Panc1 (cell line): ENCODE measurements at regions not wholly inside any gene's neighbourhood (a gene's known extent, or its start where the extent isn't known, plus 50 kb on each side); places are given as distances from the start of the nearest gene placed in this dataset.

Experiments
- ATAC-seq: fragments of 200-7000 bp; cut with Tn5 transposase; 2 replicates; pipeline ENCODE4 v1.9.1; 2020; ENCODE audit warnings: mild to moderate bottlenecking, moderate library complexity
- BruUV-seq: library from RNA; stranded (reverse); fragments of 400-500 nt; replicated peaks from 2 replicates; lab custom pipeline; 2021; lab: Mats Ljungman, UMichigan
- CTCF ChIA-PET: fragments of 300-600 bp; sonication (Branson Sonifier 250); formaldehyde crosslinking; loops from one replicate; lab custom pipeline; 2022; ENCODE audit warnings: antibody characterized with exemption; lab: Charles Lee
- POLR2A ChIA-PET: fragments of 300-600 bp; sonication (Branson Sonifier 250); formaldehyde crosslinking; loops from one replicate; lab custom pipeline; 2022; ENCODE audit warnings: antibody characterized with exemption; lab: Charles Lee
- DNase-seq: peaks from one replicate; pipeline ENCODE4 v3.0.0-alpha.2; 2010; ENCODE audit warnings: low read depth, low spot score
- H3K27ac ChIP-seq: 2 replicates; pipeline ENCODE4 v1.5.1; 2011; ENCODE audit warnings: mild to moderate bottlenecking, low read length, inconsistent platforms
- H3K27me3 ChIP-seq: fragments of 200-500 bp; sonication (Bioruptor generic); 2 replicates; pipeline ENCODE4 v1.6.0; 2014; ENCODE audit warnings: low read length, inconsistent platforms; ENCODE audit not compliant: control insufficient read depth, insufficient read depth
- H3K36me3 ChIP-seq: fragments of 200-500 bp; sonication (Bioruptor generic); 2 replicates; pipeline ENCODE4 v1.5.1; 2014; ENCODE audit warnings: inconsistent platforms, mild to moderate bottlenecking, low read length, moderate library complexity; ENCODE audit not compliant: control insufficient read depth, insufficient read depth
- H3K4me1 ChIP-seq: 2 replicates; pipeline ENCODE4 v1.5.1; 2011; ENCODE audit warnings: inconsistent platforms, mild to moderate bottlenecking, low read length, moderate library complexity; ENCODE audit not compliant: control insufficient read depth, insufficient read depth
- H3K4me3 ChIP-seq, 2 experiments: 2 replicates each; pipeline ENCODE4 v1.5.1; 2011 to 2012; ENCODE audit warnings: low read depth in 2 of 2, low read length in 2 of 2, mild to moderate bottlenecking in 2 of 2, inconsistent platforms in 1 of 2, moderate library complexity in 1 of 2
- H3K9me3 ChIP-seq: fragments of 200-500 bp; sonication (Bioruptor generic); 2 replicates; pipeline ENCODE4 v1.5.1; 2014; ENCODE audit warnings: low read depth, mild to moderate bottlenecking, inconsistent platforms, low read length, moderate library complexity; ENCODE audit not compliant: control insufficient read depth, insufficient read depth
- CTCF ChIP-seq: fragments of 450-650 bp; IDR thresholded peaks from 2 replicates; pipeline ENCODE4 v1.5.1; 2017; ENCODE audit warnings: mild to moderate bottlenecking
- POLR2AphosphoS5 ChIP-seq: IDR thresholded peaks from 2 replicates; pipeline ENCODE4 v1.6.1; 2012; ENCODE audit warnings: mild to moderate bottlenecking, low read depth, low read length, moderate library complexity
- SIN3A ChIP-seq: IDR thresholded peaks from 2 replicates; pipeline ENCODE4 v1.6.1; 2012; ENCODE audit warnings: low read depth, mild to moderate bottlenecking, low read length, moderate library complexity, borderline replicate concordance; ENCODE audit not compliant: insufficient read depth
- TCF7L2 ChIP-seq: IDR thresholded peaks from 2 replicates; pipeline ENCODE4 v1.6.1; 2011; ENCODE audit warnings: mild to moderate bottlenecking, low read depth, low read length, inconsistent platforms
- in situ Hi-C: cut with HindIII; loops from 2 replicates; pipeline ENCODE4 v1.10.0; 2016; ENCODE audit warnings: low sequenced_read_pairs, low pct_unique_long_range_greater_than_20kb
- intact Hi-C: fragments of 100-400 bp; cut with micrococcal nuclease; formaldehyde crosslinking; loops from one replicate; pipeline ENCODE4 v1.10.0; 2022; ENCODE audit not compliant: unreplicated experiment
- TF ChIP-seq, protein P1 (sequence below), 2 experiments: IDR thresholded peaks; 2 replicates each; pipeline ENCODE4 v1.6.1; 2011 to 2012; ENCODE audit warnings: low read depth in 2 of 2, control low read depth in 1 of 2, low read length in 1 of 2, mild to moderate bottlenecking in 1 of 2, moderate library complexity in 1 of 2; ENCODE audit not compliant: insufficient read depth in 1 of 2

DNA sequence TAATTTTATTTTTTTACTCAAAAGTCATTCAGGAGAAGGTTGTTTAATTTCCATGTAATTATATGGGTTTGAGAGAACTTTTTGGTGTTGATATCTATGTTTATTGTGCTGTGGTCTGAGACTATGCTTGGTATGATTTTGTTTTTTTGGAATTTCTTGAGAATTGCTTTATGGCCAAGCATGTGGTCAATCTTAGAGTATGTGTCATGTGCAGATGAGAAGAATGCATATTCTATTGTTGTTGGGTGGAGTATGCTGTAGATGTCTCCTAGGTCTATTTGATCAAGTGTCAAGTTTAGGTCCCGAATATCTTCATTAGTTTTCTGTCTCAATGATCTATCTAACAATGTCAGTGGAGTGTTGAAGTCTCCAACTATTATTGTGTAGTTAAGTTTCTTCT is 134.9 kb downstream of the HMHB1 start:
- ATAC-seq (no peak), DNase-seq (no peak)
- H3K4me3 ChIP-seq: no peak overlapping the region
- intact Hi-C loops (no loop called here), in situ Hi-C loops (no loop called here)
- no peak overlapping the region for H3K27ac ChIP-seq
- BruUV-seq: no TSS peak
- TF ChIP-seq SIN3A: no peak
- TF ChIP-seq TCF7L2: no peak
- TF ChIP-seq POLR2AphosphoS5: no peak
- TF ChIP-seq, protein P1, sequence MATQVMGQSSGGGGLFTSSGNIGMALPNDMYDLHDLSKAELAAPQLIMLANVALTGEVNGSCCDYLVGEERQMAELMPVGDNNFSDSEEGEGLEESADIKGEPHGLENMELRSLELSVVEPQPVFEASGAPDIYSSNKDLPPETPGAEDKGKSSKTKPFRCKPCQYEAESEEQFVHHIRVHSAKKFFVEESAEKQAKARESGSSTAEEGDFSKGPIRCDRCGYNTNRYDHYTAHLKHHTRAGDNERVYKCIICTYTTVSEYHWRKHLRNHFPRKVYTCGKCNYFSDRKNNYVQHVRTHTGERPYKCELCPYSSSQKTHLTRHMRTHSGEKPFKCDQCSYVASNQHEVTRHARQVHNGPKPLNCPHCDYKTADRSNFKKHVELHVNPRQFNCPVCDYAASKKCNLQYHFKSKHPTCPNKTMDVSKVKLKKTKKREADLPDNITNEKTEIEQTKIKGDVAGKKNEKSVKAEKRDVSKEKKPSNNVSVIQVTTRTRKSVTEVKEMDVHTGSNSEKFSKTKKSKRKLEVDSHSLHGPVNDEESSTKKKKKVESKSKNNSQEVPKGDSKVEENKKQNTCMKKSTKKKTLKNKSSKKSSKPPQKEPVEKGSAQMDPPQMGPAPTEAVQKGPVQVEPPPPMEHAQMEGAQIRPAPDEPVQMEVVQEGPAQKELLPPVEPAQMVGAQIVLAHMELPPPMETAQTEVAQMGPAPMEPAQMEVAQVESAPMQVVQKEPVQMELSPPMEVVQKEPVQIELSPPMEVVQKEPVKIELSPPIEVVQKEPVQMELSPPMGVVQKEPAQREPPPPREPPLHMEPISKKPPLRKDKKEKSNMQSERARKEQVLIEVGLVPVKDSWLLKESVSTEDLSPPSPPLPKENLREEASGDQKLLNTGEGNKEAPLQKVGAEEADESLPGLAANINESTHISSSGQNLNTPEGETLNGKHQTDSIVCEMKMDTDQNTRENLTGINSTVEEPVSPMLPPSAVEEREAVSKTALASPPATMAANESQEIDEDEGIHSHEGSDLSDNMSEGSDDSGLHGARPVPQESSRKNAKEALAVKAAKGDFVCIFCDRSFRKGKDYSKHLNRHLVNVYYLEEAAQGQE (IDR thresholded peaks at IDR 0.05; ENCODE audit: insufficient read depth in 1 of 2, low read depth in 2 of 2, low read length in 1 of 2): no peak
- POLR2A ChIA-PET: no interaction called here
- no peaks in the 10 kb centered on the region for H3K36me3 ChIP-seq
- CTCF ChIA-PET: no interaction called here
- H3K27me3 ChIP-seq: no peaks in the 10 kb centered on the region
- H3K9me3 ChIP-seq: no peaks in the 10 kb centered on the region
- no peaks in the 10 kb centered on the region for H3K4me1 ChIP-seq

- Histone ChIP-seq H3K27ac (no peak overlapping the region), H3K36me3 (no peaks in the 10 kb centered on the region), H3K4me1 (no peaks in the 10 kb centered on the region), H3K27me3 (no peaks in the 10 kb centered on the region), H3K4me3 (no peak overlapping the region), H3K9me3 (no peaks in the 10 kb centered on the region)
- ATAC-seq: no peak
- in situ Hi-C loops: no loop called here
- no TSS peak for BruUV-seq
- CTCF ChIA-PET: no interaction called here
- no peak for DNase-seq
- intact Hi-C loops: no loop called here
- POLR2A ChIA-PET: no interaction called here
- TF ChIP-seq, protein P1 (IDR thresholded peaks at IDR 0.05; ENCODE audit: insufficient read depth in 1 of 2, low read depth in 2 of 2, low read length in 1 of 2): no peak
- TF ChIP-seq POLR2AphosphoS5 (no peak), TCF7L2 (no peak), SIN3A (no peak), CTCF (no peak)
Measured at GRCh38 chr5:143947313-143947712, 135.4 kb downstream of the HMHB1 start.
